Subcutaneous abdominal adipose tissue (tissue), 5 donors: ENCODE measurements at regions not wholly inside any gene's neighbourhood (a gene's known extent, or its start where the extent isn't known, plus 50 kb on each side); places are given as distances from the start of the nearest gene placed in this dataset.
"Not testable (repeated sequence)": the region's sequence is repeated elsewhere in the genome, so short reads cannot be mapped to it uniquely, and the experiment has no call there.

Source experiments
- H3K27ac ChIP-seq: one replicate; pipeline ENCODE4 v1.7.0; 2013; ENCODE audit warnings: low read depth, mild to moderate bottlenecking, inconsistent platforms, low read length, moderate library complexity
- H3K27me3 ChIP-seq, 5 donors: one replicate each; pipeline ENCODE4 v1.7.0; 2013; ENCODE audit warnings: low read length in 5 of 5, inconsistent platforms in 1 of 5; ENCODE audit not compliant: control insufficient read depth in 5 of 5, insufficient read depth in 4 of 5
- H3K36me3 ChIP-seq, 5 donors: one replicate each; pipeline ENCODE4 v1.7.0; 2013; ENCODE audit warnings: low read length in 5 of 5; ENCODE audit not compliant: control insufficient read depth in 5 of 5, insufficient read depth in 5 of 5
- H3K4me1 ChIP-seq, 5 donors: one replicate each; pipeline ENCODE4 v1.7.0; 2013; ENCODE audit warnings: low read length in 5 of 5, mild to moderate bottlenecking in 3 of 5, moderate library complexity in 1 of 5; ENCODE audit not compliant: control insufficient read depth in 5 of 5, insufficient read depth in 5 of 5
- H3K4me3 ChIP-seq, 5 donors: one replicate each; pipeline ENCODE4 v1.7.0; 2013; ENCODE audit warnings: low read length in 5 of 5, low read depth in 1 of 5
- H3K9ac ChIP-seq, 5 donors: one replicate each; pipeline ENCODE4 v1.7.0; 2013; ENCODE audit warnings: low read length in 5 of 5, mild to moderate bottlenecking in 4 of 5, moderate library complexity in 3 of 5
- H3K9me3 ChIP-seq, 5 donors: one replicate each; pipeline ENCODE4 v1.7.0; 2013; ENCODE audit warnings: low read length in 5 of 5; ENCODE audit not compliant: control insufficient read depth in 5 of 5
- donor health status: healthy.
- donor health status: healthy.
- donor health status: healthy.
- donor health status: healthy.
- donor health status: healthy.

DNA sequence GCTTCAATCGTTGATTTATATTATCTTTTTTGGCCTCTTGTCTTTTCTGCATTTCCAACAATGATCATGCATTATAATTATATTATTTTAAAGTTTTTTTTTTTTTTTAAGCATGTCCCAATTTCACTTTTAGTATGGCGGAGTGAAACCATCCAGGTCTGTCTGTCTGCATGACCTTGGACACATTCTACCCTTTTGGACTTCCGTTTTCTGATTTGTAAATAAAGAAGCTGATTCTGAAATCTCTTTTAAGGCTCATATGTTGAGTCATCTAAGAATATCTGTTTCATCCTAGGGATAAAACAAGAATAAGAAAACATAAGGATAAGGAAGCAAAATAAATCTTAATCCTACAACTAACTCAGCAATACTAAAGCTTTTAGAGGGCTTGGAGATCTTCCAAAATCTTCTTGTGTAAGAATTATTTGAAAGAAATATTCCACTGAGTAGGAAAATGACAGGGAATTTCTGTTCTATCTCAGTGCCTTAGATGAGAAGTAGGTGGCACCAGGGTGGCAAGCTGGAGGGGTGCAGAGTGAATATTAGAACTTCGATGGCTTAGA lies 195.7 kb upstream of the TOX3 start:
- no peak overlapping the region for H3K9ac ChIP-seq
- H3K9me3 ChIP-seq: no peaks in the 10 kb centered on the region
- no peaks in the 10 kb centered on the region for H3K27me3 ChIP-seq
- no peaks in the 10 kb centered on the region for H3K4me1 ChIP-seq
- H3K36me3 ChIP-seq: no peaks in the 10 kb centered on the region
- no peak overlapping the region for H3K4me3 ChIP-seq
- no peak overlapping the region for H3K27ac ChIP-seq

DNA sequence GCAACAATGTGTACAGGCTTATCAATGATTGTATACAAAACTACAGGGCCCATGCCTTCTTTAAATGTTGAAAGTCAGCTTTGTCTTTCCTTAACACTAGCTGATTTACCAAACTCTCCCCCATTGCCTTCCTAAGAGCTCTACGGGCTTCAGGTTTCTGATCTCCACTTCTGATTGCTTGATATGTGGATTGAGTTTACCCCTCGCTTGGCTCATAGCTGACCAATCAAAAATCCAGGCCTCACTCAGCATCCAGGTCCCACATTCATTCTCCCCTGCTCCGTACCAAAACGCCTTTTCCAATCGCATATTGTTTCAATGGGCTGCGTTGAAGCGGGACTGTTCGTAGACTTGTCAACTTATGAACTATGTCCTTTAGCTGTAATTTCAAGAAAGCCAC lies 195.1 kb upstream of the TOX3 start:
- Histone ChIP-seq H3K4me1 (no peaks in the 10 kb centered on the region), H3K9me3 (no peaks in the 10 kb centered on the region), H3K4me3 (no peak overlapping the region), H3K27me3 (no peaks in the 10 kb centered on the region), H3K36me3 (no peaks in the 10 kb centered on the region), H3K27ac (no peak overlapping the region), H3K9ac (no peak overlapping the region)

DNA sequence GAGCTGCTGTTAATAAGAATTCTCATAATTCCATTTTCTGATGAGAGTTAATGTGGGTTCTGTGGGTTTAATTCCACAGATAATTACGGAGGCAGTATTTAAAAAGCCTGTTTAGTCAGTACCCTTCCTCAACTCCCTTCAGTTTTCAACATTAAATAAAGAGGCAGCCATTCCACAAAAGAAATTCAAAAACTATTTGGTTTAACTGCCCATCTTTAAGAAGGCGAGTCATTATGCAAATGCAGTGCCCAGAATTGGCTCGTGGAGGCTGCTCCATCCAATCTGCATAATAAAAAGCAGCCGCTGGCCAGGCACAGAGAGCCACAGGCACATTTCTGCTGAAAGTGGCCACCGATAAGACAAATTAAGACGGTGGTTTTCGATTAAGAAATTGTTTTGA lies 194.4 kb upstream of the TOX3 start:
- Histone ChIP-seq H3K9ac (no peak overlapping the region), H3K9me3 (no peaks in the 10 kb centered on the region), H3K4me3 (no peak overlapping the region), H3K4me1 (no peaks in the 10 kb centered on the region), H3K27me3 (no peaks in the 10 kb centered on the region), H3K36me3 (no peaks in the 10 kb centered on the region), H3K27ac (no peak overlapping the region)

DNA sequence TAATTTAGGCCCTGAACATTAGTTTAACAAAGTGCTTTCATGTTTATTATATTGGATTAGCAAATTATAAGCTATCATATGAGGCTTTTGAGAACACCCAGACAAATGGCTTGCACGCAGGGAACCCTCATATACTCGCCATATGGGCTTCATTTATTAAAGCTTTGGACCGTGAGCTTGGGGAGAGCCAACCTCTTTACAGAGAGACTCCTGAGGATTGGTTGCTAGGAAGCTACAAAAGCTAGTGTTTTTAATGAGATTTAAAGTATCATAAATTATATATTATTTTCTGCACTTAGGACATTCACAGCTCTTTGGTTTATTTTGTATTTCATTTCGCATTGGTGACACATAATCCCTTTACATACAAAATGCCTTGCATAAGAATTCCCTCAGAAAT lies 193.8 kb upstream of the TOX3 start:
- Histone ChIP-seq H3K4me1 (no peaks in the 10 kb centered on the region), H3K9me3 (no peaks in the 10 kb centered on the region), H3K36me3 (no peaks in the 10 kb centered on the region), H3K27ac (no peak overlapping the region), H3K9ac (no peak overlapping the region), H3K27me3 (no peaks in the 10 kb centered on the region), H3K4me3 (no peak overlapping the region)

DNA sequence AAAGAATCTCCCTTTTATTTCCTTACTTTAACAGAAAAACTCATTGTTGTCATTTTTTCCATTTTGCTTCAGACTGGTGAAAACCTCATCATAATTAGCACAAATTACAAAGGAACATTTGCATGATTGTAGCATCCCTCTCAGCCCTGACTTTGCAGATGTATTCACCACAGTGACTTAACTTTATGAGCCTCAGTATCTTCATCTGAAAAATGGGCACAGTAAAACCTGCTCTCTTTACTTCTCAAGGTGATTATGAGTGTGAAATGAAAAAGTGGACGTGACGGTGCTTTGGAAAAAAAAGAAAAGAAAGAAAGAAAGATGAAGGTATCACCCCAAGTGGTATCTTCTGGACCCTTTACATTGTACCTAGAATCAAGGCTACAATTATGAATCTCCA lies 193.4 kb upstream of the TOX3 start:
- Histone ChIP-seq H3K9me3 (no peaks in the 10 kb centered on the region), H3K27ac (no peak overlapping the region), H3K36me3 (no peaks in the 10 kb centered on the region), H3K9ac (no peak overlapping the region), H3K4me1 (no peaks in the 10 kb centered on the region), H3K27me3 (no peaks in the 10 kb centered on the region), H3K4me3 (no peak overlapping the region)

DNA sequence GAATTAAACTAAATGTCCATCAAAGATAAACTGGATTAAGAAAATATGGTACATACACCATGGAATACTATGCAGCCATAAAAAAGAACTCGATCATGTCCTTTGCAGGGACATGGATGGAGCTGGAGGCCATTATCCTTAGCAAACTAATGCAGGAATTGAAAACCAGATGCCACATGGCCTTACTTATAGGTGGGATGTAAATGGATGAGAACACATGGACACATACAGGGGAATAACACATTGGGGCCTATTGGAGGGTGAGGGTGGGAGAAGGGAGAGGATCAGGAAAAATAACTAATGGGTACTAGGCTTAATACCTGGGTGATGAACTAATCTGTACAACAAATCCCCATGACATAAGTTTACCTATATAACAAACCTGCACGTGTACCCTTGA lies 192.0 kb upstream of the TOX3 start:
- not testable (repeated sequence) for H3K4me1 ChIP-seq, H3K9me3 ChIP-seq, H3K27me3 ChIP-seq, H3K9ac ChIP-seq, H3K4me3 ChIP-seq, H3K27ac ChIP-seq, H3K36me3 ChIP-seq

DNA sequence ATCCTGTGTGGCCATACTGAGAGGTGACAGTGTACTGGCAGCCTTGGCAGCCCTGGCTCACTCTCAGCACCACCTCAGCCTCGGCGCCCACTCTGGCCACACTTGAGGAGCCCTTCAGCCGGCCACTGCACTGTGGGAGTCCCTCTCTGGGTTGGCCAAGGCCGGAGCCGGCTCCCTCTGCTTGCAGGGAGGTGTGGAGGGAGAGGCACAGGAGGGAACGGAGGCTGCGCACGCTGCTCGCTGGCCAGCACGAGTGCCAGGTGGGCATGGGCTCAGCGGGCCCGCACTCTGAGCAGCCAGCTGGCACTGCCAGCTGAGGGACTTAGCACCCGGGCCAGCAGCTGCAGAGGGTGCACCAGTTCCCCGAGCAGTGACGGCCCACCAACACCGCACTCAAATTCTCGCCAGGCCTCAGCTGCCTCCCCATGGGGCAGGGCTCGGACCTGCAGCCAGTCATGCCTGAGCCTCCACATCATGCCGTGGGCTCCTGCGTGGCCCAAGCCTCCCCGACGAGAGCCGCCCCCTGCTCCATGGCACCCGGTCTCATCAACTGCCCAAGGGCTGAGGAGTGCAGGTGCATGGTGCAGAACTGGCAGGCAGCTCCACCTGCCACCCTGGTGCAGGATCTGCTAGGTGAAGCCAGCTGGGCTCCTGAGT lies 184.4 kb upstream of the TOX3 start:
- Histone ChIP-seq H3K27me3 (no peaks in the 10 kb centered on the region), H3K4me1 (peaks cover 0 to 13% (median 4%) of the 10 kb centered on the region in 5 donors), H3K9ac (no peak overlapping the region), H3K4me3 (no peak overlapping the region), H3K36me3 (no peaks in the 10 kb centered on the region), H3K9me3 (no peaks in the 10 kb centered on the region), H3K27ac (no peak overlapping the region)

DNA sequence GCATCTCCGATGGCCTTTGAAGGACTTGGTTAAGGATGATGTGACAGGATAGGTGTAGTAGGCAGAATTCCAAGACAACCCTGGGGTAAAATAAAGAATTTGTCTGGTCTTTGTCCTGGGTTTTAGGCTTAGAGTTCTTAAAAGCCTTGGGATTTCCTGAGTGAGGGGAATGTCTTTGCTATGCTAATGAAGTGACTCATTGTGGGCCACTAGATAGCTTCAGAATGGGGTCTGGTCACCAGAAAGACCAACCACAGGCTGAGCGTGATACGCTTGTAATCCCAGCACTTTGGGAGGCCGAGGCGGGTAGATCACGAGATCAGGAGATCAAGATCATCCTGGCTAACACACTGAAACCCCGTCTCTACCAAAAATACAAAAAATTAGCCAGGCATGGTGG lies 182.8 kb upstream of the TOX3 start:
- Histone ChIP-seq H3K4me1 (peaks cover 0 to 13% (median 4%) of the 10 kb centered on the region in 5 donors), H3K4me3 (no peak overlapping the region), H3K27me3 (no peaks in the 10 kb centered on the region), H3K9ac (no peak overlapping the region), H3K9me3 (no peaks in the 10 kb centered on the region), H3K27ac (no peak overlapping the region), H3K36me3 (no peaks in the 10 kb centered on the region)

DNA sequence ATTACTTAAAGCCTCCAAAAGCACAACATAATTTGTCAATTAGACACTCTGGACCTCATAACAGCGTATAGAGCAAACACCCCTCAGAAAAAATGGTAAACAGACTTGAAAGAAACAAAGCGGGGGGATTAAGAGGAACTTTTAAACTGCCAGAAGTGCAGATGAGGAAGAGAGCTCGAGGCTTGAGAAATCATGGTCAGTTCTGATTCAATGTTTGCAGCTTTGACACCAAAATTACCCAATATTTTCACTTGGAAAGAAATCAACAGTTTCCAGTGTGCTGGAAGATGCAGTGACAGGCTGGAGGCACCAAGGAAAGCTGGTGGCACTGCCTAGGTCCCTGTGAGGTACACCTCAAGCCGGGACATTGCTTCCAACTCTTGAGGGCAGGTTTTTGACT lies 180.9 kb upstream of the TOX3 start:
- Histone ChIP-seq H3K27me3 (no peaks in the 10 kb centered on the region), H3K4me1 (peaks cover 0 to 13% (median 4%) of the 10 kb centered on the region in 5 donors), H3K9me3 (no peaks in the 10 kb centered on the region), H3K9ac (no peak overlapping the region), H3K4me3 (no peak overlapping the region), H3K36me3 (no peaks in the 10 kb centered on the region), H3K27ac (peak overlapping the region; percentile 74)

DNA sequence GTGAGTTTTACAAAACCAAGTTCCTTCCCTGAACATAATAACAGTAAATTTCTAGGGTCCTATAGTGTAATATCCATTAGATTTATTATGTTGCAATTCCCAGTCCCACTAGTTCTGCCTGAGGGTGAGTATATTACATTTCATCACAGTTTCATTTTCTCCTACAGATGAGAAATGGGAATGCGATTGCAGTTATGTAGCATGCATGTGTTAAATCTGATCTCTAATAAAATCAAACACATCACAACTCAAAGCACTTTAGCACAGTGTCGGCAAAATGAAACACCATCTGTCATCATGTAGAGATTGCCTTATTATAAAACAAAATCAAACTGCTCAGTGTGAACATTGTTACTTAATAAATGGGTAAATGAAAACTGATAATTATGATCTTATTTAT lies 180.5 kb upstream of the TOX3 start:
- H3K9ac ChIP-seq: no peak overlapping the region
- H3K4me1 ChIP-seq: peaks cover 0 to 13% (median 4%) of the 10 kb centered on the region in 5 donors
- H3K27me3 ChIP-seq: no peaks in the 10 kb centered on the region
- H3K4me3 ChIP-seq: no peak overlapping the region
- peak overlapping the region; percentile 74 for H3K27ac ChIP-seq
- H3K36me3 ChIP-seq: no peaks in the 10 kb centered on the region
- no peaks in the 10 kb centered on the region for H3K9me3 ChIP-seq
